ENCODE measurements at regions not wholly inside any gene's neighbourhood (a gene's known extent, or its start where the extent isn't known, plus 50 kb on each side); places are given as distances from the start of the nearest gene placed in this dataset.
"Not testable (repeated sequence)": the region's sequence is repeated elsewhere in the genome, so short reads cannot be mapped to it uniquely, and the experiment has no call there.

DNA sequence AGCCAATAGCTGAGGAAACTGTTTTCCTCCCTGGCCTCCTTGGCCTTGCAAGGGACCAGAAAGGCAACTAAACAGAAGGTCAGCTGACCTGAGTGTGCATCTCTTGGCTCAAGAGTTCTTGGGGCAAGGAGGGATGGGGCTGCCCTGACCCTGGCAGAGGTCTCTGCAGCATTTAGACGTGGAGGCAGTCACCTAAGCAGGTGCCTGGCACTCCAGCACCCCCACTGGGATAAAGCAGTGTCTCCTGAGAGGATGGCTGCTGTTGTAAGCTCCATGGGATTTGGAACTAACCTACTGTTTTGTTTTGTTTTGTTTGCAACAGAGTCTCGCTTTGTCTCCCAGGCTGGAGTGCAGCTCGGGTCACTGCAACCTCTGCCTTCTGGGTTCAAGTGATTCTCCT, 185.2 kb downstream of the TBC1D2B start:
- H4K20me1 ChIP-seq (ENCODE audit: low read depth) = no peaks in the 10 kb centered on the region
- H3F3A ChIP-seq (ENCODE audit: low read depth) = no peaks in the 10 kb centered on the region
- peaks cover 6% of the 10 kb centered on the region for H3K4me1 Mint-ChIP-seq
- no peaks in the 10 kb centered on the region for H3K9me3 Mint-ChIP-seq
- no peak overlapping the region for H3K4me3 ChIP-seq
- no peak overlapping the region for H3K27ac Mint-ChIP-seq
- peaks cover 2% of the 10 kb centered on the region for H3K27me3 Mint-ChIP-seq (ENCODE audit: insufficient read depth, low read depth)
- no peaks in the 10 kb centered on the region for H3K4me1 ChIP-seq
- H2AFZ ChIP-seq (replicated peaks) = no peak overlapping the region
- H3K4me2 ChIP-seq = no peak overlapping the region
- H3K9ac ChIP-seq = no peak overlapping the region
- H3K36me3 ChIP-seq = no peaks in the 10 kb centered on the region
- no peaks in the 10 kb centered on the region for H3K79me2 ChIP-seq (ENCODE audit: low read depth)
- no peak overlapping the region for H3K27ac ChIP-seq
- H3K36me3 Mint-ChIP-seq = no peaks in the 10 kb centered on the region
- TF ChIP-seq, protein P1, sequence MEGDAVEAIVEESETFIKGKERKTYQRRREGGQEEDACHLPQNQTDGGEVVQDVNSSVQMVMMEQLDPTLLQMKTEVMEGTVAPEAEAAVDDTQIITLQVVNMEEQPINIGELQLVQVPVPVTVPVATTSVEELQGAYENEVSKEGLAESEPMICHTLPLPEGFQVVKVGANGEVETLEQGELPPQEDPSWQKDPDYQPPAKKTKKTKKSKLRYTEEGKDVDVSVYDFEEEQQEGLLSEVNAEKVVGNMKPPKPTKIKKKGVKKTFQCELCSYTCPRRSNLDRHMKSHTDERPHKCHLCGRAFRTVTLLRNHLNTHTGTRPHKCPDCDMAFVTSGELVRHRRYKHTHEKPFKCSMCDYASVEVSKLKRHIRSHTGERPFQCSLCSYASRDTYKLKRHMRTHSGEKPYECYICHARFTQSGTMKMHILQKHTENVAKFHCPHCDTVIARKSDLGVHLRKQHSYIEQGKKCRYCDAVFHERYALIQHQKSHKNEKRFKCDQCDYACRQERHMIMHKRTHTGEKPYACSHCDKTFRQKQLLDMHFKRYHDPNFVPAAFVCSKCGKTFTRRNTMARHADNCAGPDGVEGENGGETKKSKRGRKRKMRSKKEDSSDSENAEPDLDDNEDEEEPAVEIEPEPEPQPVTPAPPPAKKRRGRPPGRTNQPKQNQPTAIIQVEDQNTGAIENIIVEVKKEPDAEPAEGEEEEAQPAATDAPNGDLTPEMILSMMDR (IDR thresholded peaks at IDR 0.05) = no peak
- TF ChIP-seq EZH2phosphoT487 (IDR thresholded peaks at IDR 0.05) = no peak
- TF ChIP-seq EZH2 (IDR thresholded peaks at IDR 0.05) = no peak
- H3K9me3 ChIP-seq (ENCODE audit: low read depth) = no peaks in the 10 kb centered on the region
- no peak for DNase-seq (ENCODE audit: low spot score)
- H3K27me3 ChIP-seq = no peaks in the 10 kb centered on the region
- no peak overlapping the region for H3K4me3 Mint-ChIP-seq

DNA sequence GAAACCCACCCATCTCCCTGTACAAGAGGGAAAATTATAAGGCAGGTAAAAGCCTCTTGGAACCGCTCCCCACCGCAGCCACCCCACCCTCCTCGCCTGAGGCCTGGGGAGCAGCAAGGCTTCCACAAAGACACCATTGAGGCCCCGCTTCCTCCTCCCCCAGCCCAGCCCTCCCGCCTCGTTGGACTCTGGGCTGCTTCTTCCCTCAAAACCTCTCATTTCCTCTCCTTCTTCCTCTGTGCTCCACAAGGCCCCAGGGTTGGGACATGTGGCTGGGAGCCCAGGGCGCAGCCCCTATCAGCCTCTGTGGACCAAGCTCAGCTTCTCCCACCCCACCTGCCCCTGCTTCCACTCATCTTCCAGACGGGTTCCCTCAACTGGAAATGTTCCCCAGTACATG, 185.6 kb downstream of the TBC1D2B start:
- H3K27me3 Mint-ChIP-seq (ENCODE audit: insufficient read depth, low read depth); H3K4me3 Mint-ChIP-seq: not testable (repeated sequence)

DNA sequence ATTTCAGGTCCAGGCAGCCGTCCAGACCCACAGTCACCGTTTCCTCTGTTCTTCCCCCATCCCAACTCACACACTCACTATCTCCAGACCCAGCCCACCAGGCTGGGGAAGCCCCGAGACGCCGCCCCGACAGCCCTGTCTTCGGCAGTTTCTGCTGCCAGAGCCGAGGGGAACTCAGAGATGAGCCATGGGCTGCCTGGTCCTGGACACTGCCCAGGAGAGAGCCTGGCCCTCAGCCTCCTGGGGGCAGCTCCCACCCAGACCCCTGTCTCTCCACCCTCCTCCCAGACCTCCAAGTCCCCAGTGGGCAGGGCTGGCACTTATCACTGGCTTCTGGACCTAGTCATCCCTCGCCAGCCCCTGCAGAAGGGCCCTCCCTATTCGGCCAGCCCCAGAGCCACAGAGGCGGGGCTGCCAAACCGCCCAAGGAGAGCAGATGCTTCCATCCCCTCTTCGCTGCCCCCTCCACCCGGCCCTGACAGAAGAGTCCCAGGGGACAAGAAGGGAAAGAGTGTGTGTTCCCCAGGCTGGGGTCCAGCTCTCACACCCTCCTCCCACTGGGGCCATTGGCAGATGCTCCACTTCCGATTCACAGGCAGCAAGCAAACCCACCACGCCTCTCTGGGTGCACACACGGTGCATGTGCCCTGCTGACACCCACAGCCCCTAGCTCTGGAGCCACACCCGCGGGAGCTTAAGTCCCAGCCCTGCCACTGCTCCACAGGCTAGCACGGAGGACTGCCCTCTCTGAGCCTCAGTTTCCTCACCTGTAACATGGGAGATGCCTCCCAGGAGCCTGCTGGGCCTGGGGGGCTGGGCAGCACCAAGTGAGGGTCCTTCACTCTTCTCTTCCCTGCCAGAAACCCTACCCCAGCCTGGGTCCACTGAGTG, 186.4 kb downstream of the TBC1D2B start:
- not testable (repeated sequence) for H3F3A ChIP-seq (ENCODE audit: low read depth); H3K79me2 ChIP-seq (ENCODE audit: low read depth); H3K4me2 ChIP-seq; H3K9me3 ChIP-seq (ENCODE audit: low read depth); H3K27me3 Mint-ChIP-seq (ENCODE audit: insufficient read depth, low read depth); H3K27me3 ChIP-seq; H3K4me3 ChIP-seq; H3K9me3 Mint-ChIP-seq; H3K4me1 ChIP-seq; H3K4me1 Mint-ChIP-seq; H2AFZ ChIP-seq (replicated peaks); H3K4me3 Mint-ChIP-seq; H3K27ac ChIP-seq; H3K9ac ChIP-seq; DNase-seq (ENCODE audit: low spot score); H4K20me1 ChIP-seq (ENCODE audit: low read depth); H3K27ac Mint-ChIP-seq; H3K36me3 ChIP-seq; H3K36me3 Mint-ChIP-seq

More for the DNA sequence above, 185.6 kb downstream of the TBC1D2B start:
- H3K9me3 Mint-ChIP-seq; H3K9ac ChIP-seq; H3K4me3 ChIP-seq; H3K4me1 Mint-ChIP-seq; H3K79me2 ChIP-seq (ENCODE audit: low read depth); H3K4me1 ChIP-seq; H3K4me2 ChIP-seq; H3K27ac Mint-ChIP-seq; H4K20me1 ChIP-seq (ENCODE audit: low read depth); H3K36me3 Mint-ChIP-seq; H3K9me3 ChIP-seq (ENCODE audit: low read depth); H2AFZ ChIP-seq (replicated peaks); H3K27me3 ChIP-seq; H3F3A ChIP-seq (ENCODE audit: low read depth); DNase-seq (ENCODE audit: low spot score); H3K36me3 ChIP-seq; H3K27ac ChIP-seq: not testable (repeated sequence)

DNA sequence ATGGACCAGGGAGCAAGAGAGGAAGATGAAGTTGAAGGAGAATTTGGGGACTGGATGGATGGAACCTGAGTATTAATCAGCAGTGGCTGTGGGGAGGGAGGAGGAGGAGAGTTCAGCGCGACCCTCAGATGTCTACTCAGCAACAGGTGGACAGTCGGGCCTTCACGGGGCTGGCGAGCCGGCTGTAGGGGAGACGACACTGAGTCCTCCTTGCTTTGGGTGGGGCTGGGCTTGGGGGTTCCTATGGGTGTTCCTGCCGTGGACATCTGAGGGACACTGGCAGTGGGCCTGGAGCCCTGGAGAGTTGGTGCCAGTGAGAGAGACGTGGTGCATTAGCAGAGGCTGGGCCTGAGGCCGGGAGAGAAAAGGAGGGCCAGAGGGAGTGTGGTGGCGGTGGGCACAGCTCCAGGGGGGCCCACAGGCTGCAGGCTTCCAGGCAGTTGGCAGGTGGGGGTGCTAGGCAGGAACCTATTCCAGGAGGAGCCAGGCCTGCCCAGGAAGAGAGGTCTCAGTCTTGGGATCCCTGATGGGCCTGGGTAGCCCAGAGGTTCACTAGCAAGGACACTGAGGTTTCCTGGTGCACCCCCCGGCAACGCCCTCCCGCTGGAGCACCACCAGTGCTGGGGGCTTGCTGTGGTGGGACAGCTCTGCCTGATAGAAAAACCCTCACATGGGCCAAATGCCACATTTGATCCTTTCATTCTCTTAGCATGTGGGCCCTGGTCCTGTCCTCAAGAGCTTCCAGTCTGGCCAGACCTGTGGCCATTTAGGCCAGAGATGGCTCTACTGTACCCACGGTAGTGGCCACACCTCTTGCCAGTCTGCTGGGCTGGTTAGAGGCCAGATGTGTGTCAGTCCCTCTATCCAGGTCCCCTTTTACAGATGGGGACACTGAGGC, 187.4 kb downstream of the TBC1D2B start:
- not testable (repeated sequence) for H3K27ac Mint-ChIP-seq; H3K36me3 ChIP-seq; H3K9me3 ChIP-seq (ENCODE audit: low read depth); H3K9ac ChIP-seq; H4K20me1 ChIP-seq (ENCODE audit: low read depth); H3K4me3 ChIP-seq; H3K79me2 ChIP-seq (ENCODE audit: low read depth); H3F3A ChIP-seq (ENCODE audit: low read depth); H3K4me2 ChIP-seq; H3K9me3 Mint-ChIP-seq; DNase-seq (ENCODE audit: low spot score); H3K4me3 Mint-ChIP-seq; H3K27me3 Mint-ChIP-seq (ENCODE audit: insufficient read depth, low read depth); H3K4me1 Mint-ChIP-seq; H3K36me3 Mint-ChIP-seq; H3K27ac ChIP-seq; H2AFZ ChIP-seq (replicated peaks); H3K4me1 ChIP-seq; H3K27me3 ChIP-seq

Measured in neural progenitor cell (in vitro differentiated cells).